ENCODE measurements at regions not wholly inside any gene's neighbourhood (a gene's known extent, or its start where the extent isn't known, plus 50 kb on each side); places are given as distances from the start of the nearest gene placed in this dataset.

DNA sequence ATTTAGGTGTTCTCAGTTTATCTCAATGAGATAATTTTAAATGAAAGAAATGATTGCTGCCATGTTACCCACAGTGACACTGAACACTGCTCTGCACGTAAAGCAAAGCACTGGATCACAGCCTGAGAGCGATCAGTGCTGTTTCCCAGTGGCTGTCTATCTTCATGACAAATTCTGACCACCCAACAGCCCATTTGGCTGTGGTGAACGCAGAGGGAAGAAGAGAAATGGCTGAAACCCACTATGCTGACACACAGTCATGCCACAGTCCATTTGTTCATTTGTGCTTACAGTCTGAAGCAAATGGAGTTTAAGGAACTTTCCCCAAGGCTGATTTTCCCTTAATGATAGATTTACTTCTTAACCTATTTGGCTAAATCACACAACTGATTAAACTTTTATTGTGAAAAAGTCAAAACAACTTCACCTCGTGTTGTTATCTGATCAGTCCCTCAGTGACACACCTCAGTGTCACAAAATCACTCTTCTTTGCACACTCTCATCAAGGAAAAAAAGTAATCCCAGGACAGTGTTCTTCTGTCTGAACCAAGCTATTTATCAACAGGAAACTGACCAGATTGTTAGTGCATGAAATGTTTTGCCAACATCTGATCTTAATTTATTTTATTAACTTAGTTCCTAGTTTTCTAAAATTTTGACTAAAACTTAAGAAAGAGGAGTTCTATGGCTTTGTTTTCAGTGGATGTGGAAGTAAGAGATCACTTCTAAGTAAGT lies 225.1 kb downstream of the TBX18 start:
- TF ChIP-seq, protein P1, sequence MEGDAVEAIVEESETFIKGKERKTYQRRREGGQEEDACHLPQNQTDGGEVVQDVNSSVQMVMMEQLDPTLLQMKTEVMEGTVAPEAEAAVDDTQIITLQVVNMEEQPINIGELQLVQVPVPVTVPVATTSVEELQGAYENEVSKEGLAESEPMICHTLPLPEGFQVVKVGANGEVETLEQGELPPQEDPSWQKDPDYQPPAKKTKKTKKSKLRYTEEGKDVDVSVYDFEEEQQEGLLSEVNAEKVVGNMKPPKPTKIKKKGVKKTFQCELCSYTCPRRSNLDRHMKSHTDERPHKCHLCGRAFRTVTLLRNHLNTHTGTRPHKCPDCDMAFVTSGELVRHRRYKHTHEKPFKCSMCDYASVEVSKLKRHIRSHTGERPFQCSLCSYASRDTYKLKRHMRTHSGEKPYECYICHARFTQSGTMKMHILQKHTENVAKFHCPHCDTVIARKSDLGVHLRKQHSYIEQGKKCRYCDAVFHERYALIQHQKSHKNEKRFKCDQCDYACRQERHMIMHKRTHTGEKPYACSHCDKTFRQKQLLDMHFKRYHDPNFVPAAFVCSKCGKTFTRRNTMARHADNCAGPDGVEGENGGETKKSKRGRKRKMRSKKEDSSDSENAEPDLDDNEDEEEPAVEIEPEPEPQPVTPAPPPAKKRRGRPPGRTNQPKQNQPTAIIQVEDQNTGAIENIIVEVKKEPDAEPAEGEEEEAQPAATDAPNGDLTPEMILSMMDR (IDR thresholded peaks at IDR 0.05; ENCODE audit: poor library complexity): no peak
- TF ChIP-seq EZH2 (IDR thresholded peaks at IDR 0.05; ENCODE audit: borderline replicate concordance): no peak

Measured in hepatocyte (in vitro differentiated cells).